ENCODE measurements at regions not wholly inside any gene's neighbourhood (a gene's known extent, or its start where the extent isn't known, plus 50 kb on each side); places are given as distances from the start of the nearest gene placed in this dataset.

GRCh38 chr15:38072007-38072347, 137.5 kb downstream of the TMCO5A start:
- ATAC-seq (no peak), DNase-seq (no peak)
- 46% methylated on average over 6 of the region's 6 CpGs for WGBS (ENCODE audit: insufficient coverage, low coverage, low lambda C conversion rate, missing lambda C conversion rate)
- H3K9me3 ChIP-seq, result no peaks in the 10 kb centered on the region
- H3K4me1 ChIP-seq, result peaks cover 0 to 5% (median 0%) of the 10 kb centered on the region in 4 donors
- H3K4me3 ChIP-seq, result peak overlapping the region in 1 of 3 donors; percentile 76
- intact Hi-C loops (cut with DNase I), result no loop called here
- no peaks in the 10 kb centered on the region for H3K27me3 ChIP-seq
- TF ChIP-seq POLR2A (IDR thresholded peaks at IDR 0.05), result no peak
- TF ChIP-seq, protein P1, sequence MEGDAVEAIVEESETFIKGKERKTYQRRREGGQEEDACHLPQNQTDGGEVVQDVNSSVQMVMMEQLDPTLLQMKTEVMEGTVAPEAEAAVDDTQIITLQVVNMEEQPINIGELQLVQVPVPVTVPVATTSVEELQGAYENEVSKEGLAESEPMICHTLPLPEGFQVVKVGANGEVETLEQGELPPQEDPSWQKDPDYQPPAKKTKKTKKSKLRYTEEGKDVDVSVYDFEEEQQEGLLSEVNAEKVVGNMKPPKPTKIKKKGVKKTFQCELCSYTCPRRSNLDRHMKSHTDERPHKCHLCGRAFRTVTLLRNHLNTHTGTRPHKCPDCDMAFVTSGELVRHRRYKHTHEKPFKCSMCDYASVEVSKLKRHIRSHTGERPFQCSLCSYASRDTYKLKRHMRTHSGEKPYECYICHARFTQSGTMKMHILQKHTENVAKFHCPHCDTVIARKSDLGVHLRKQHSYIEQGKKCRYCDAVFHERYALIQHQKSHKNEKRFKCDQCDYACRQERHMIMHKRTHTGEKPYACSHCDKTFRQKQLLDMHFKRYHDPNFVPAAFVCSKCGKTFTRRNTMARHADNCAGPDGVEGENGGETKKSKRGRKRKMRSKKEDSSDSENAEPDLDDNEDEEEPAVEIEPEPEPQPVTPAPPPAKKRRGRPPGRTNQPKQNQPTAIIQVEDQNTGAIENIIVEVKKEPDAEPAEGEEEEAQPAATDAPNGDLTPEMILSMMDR (IDR thresholded peaks at IDR 0.05), result no peak
- no peaks in the 10 kb centered on the region for H3K36me3 ChIP-seq
- H3K27ac ChIP-seq, result peak overlapping the region in 2 of 3 donors; percentile 62 to 85

- Histone ChIP-seq H3K36me3 (no peaks in the 10 kb centered on the region), H3K4me3 (peak overlapping the region; percentile 54 to 76 (median 61)), H3K27ac (peak overlapping the region; percentile 62 to 85 (median 62)), H3K9me3 (no peaks in the 10 kb centered on the region), H3K27me3 (no peaks in the 10 kb centered on the region), H3K4me1 (peaks cover 0 to 5% (median 0%) of the 10 kb centered on the region in 4 donors)
- 2% methylated on average over 16 of the region's 55 CpGs for WGBS (ENCODE audit: insufficient coverage, low coverage, low lambda C conversion rate, missing lambda C conversion rate)
- ATAC-seq (peak; percentile 84 to 91 (median 85)), DNase-seq (peak; percentile 63 to 73 (median 63))
- intact Hi-C loops (cut with DNase I), result no loop called here
- TF ChIP-seq, protein P1 (IDR thresholded peaks at IDR 0.05), result no peak
- no peak for TF ChIP-seq POLR2A (IDR thresholded peaks at IDR 0.05)
These were observed 138.1 kb downstream of the TMCO5A start for GRCh38 chr15:38072348-38073177.

DNA sequence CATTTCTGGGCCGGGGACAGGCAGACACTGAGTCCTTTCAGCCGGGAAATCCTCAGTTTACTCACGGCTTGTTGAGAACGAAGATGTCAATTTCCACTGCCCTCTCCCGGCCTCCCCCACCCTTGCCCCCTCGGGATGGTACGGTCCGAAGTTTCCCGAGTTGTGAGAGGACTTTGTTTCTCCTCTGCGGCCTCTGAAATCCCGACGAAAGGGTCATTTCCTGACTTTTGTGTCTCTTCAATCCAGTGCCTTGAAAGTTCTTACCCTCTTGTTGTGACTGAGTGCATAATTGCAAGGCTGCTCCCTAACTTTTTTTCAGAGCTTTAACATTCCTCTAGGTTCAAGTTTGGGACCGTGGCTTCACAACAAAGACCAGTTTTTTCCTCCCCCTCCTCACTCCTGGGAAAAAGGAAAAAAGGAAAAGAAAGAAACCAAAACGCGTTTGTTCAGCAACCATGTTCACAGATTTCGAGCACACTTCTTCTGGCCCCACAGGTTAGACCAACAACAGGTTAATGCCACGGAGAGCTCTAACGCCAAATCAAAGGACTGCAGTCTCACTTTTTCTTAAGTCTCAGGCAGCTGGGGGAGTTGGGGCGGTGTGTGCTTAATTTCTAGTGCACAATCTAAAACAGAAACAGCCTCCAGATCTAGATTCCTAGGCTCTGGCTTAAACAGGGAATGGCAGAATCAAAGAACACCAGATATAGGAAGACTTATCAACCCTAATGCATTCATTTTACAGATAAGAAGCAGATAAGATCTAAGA, 138.9 kb downstream of the TMCO5A start:
- no peaks in the 10 kb centered on the region for H3K36me3 ChIP-seq
- no peak for TF ChIP-seq POLR2A (IDR thresholded peaks at IDR 0.05)
- TF ChIP-seq, protein P1 (IDR thresholded peaks at IDR 0.05), result no peak
- peaks cover 0 to 5% (median 0%) of the 10 kb centered on the region in 4 donors for H3K4me1 ChIP-seq
- H3K27me3 ChIP-seq, result no peaks in the 10 kb centered on the region
- intact Hi-C loops (cut with DNase I), result no loop called here
- no peaks in the 10 kb centered on the region for H3K9me3 ChIP-seq
- peak overlapping the region; percentile 54 to 76 (median 61) for H3K4me3 ChIP-seq
- peak overlapping the region; percentile 62 to 85 (median 62) for H3K27ac ChIP-seq
- peak; percentile 50 to 72 (median 58) for DNase-seq
- WGBS (ENCODE audit: insufficient coverage, low coverage, low lambda C conversion rate, missing lambda C conversion rate), result 10% methylated on average over 17 of the region's 19 CpGs
- peak; percentile 50 to 70 (median 54) for ATAC-seq

- ATAC-seq, result no peak
- 69% methylated on average over 5 of the region's 5 CpGs for WGBS (ENCODE audit: insufficient coverage, low coverage, low lambda C conversion rate, missing lambda C conversion rate)
- TF ChIP-seq, protein P1 (IDR thresholded peaks at IDR 0.05), result no peak
These were observed 139.6 kb downstream of the TMCO5A start for GRCh38 chr15:38074029-38074428.

More at GRCh38 chr15:38074029-38074428, 139.6 kb downstream of the TMCO5A start:
- Histone ChIP-seq H3K4me1 (peaks cover 0 to 5% (median 0%) of the 10 kb centered on the region in 4 donors), H3K36me3 (no peaks in the 10 kb centered on the region), H3K27me3 (no peaks in the 10 kb centered on the region), H3K9me3 (no peaks in the 10 kb centered on the region), H3K4me3 (no peak overlapping the region), H3K27ac (peak overlapping the region in 1 of 3 donors; percentile 85)
- no peak for DNase-seq
- intact Hi-C loops (cut with DNase I), result no loop called here
